Iris pigment epithelial cell (primary cell): ENCODE measurements at regions not wholly inside any gene's neighbourhood (a gene's known extent, or its start where the extent isn't known, plus 50 kb on each side); places are given as distances from the start of the nearest gene placed in this dataset.
"Not testable (repeated sequence)": the region's sequence is repeated elsewhere in the genome, so short reads cannot be mapped to it uniquely, and the experiment has no call there.

Source experiments
- DNase-seq: peaks from one replicate; pipeline ENCODE4 v3.0.0-alpha.2; 2011; ENCODE audit warnings: low read depth

GRCh38 chr11:45384711-45385241 is 98.6 kb upstream of the SYT13 start:
- no peak for DNase-seq

GRCh38 chr11:45384016-45384415 is 97.9 kb upstream of the SYT13 start:
- no peak for DNase-seq

- peak; percentile 60 for DNase-seq
Measured at GRCh38 chr11:45383224-45383623, 97.1 kb upstream of the SYT13 start.

- no peak for DNase-seq
Measured at GRCh38 chr11:45382133-45382878, 96.2 kb upstream of the SYT13 start.

GRCh38 chr11:45379162-45379863 is 93.2 kb upstream of the SYT13 start:
- no peak for DNase-seq

GRCh38 chr11:45378516-45378915 is 92.4 kb upstream of the SYT13 start:
- no peak for DNase-seq

GRCh38 chr11:45374653-45375059 is 88.5 kb upstream of the SYT13 start:
- no peak for DNase-seq

GRCh38 chr11:45374130-45374529 is 88.0 kb upstream of the SYT13 start:
- no peak for DNase-seq

GRCh38 chr11:45373506-45374035 is 87.4 kb upstream of the SYT13 start:
- no peak for DNase-seq

- not testable (repeated sequence) for DNase-seq
Measured at GRCh38 chr11:45372414-45372813, 86.3 kb upstream of the SYT13 start.

- peak; percentile 45 for DNase-seq
Measured at GRCh38 chr11:45371251-45372115, 85.3 kb upstream of the SYT13 start.

GRCh38 chr11:45369313-45369712 is 83.2 kb upstream of the SYT13 start:
- DNase-seq = no peak

GRCh38 chr11:45368697-45369096 is 82.6 kb upstream of the SYT13 start:
- no peak for DNase-seq

- DNase-seq = no peak
Measured at GRCh38 chr11:45366619-45367190, 80.6 kb upstream of the SYT13 start.

- DNase-seq = no peak
Measured at GRCh38 chr11:45365961-45366618, 79.9 kb upstream of the SYT13 start.

- no peak for DNase-seq
Measured at GRCh38 chr11:45362636-45363035, 76.5 kb upstream of the SYT13 start.

- no peak for DNase-seq
Measured at GRCh38 chr11:45361551-45361950, 75.4 kb upstream of the SYT13 start.

GRCh38 chr11:45355706-45356041 is 69.5 kb upstream of the SYT13 start:
- no peak for DNase-seq

GRCh38 chr11:45354976-45355705 is 69.0 kb upstream of the SYT13 start:
- DNase-seq = peak; percentile 52

GRCh38 chr11:45348729-45349128 is 62.6 kb upstream of the SYT13 start:
- DNase-seq = no peak
